GM13976 (cell line): ENCODE measurements at regions not wholly inside any gene's neighbourhood (a gene's known extent, or its start where the extent isn't known, plus 50 kb on each side); places are given as distances from the start of the nearest gene placed in this dataset.

Experiments used
- DNase-seq: peaks from one replicate; pipeline ENCODE4 v3.0.0; 2012; ENCODE audit warnings: low spot score
- CTCF ChIP-seq: IDR thresholded peaks from 2 replicates; pipeline ENCODE4 v1.5.1; 2012; ENCODE audit warnings: borderline replicate concordance, mild to moderate bottlenecking; ENCODE audit not compliant: insufficient read depth; ENCODE audit errors: extremely low read depth, missing control alignments, control extremely low read depth
- in situ Hi-C: fragments of 300-500 bp; cut with MboI; formaldehyde crosslinking; loops from one replicate; pipeline ENCODE4 v1.12.0; 2022; ENCODE audit warnings: low sequenced_read_pairs, mixed read lengths, inconsistent platforms; ENCODE audit not compliant: unreplicated experiment

- in situ Hi-C loops: no loop called here
- no peak for TF ChIP-seq CTCF
- no peak for DNase-seq
Measured at GRCh38 chr1:96074876-96075577, 646.6 kb upstream of the PTBP2 start.

- TF ChIP-seq CTCF: no peak
- in situ Hi-C loops: no loop called here
- DNase-seq: no peak
Measured at GRCh38 chr1:96075704-96076455, 645.7 kb upstream of the PTBP2 start.

GRCh38 chr1:96076589-96076988 is 645.0 kb upstream of the PTBP2 start:
- TF ChIP-seq CTCF: no peak
- in situ Hi-C loops: no loop called here
- DNase-seq: no peak

GRCh38 chr1:96079581-96079980 is 642.0 kb upstream of the PTBP2 start:
- TF ChIP-seq CTCF: no peak
- DNase-seq: no peak
- in situ Hi-C loops: no loop called here

GRCh38 chr1:96080925-96081324 is 640.7 kb upstream of the PTBP2 start:
- in situ Hi-C loops: no loop called here
- DNase-seq: no peak
- TF ChIP-seq CTCF: no peak

- DNase-seq: no peak
- TF ChIP-seq CTCF: no peak
- in situ Hi-C loops: no loop called here
Measured at GRCh38 chr1:96087719-96088118, 633.9 kb upstream of the PTBP2 start.

- in situ Hi-C loops: no loop called here
- TF ChIP-seq CTCF: no peak
- no peak for DNase-seq
Measured at GRCh38 chr1:96090134-96090533, 631.5 kb upstream of the PTBP2 start.
